ENCODE measurements at regions not wholly inside any gene's neighbourhood (a gene's known extent, or its start where the extent isn't known, plus 50 kb on each side); places are given as distances from the start of the nearest gene placed in this dataset.
A peak's percentile ranks its signal among the peaks of the same experiment; 100 is the strongest.

GRCh38 chr7:25520516-25520915 is 292.2 kb upstream of the NPVF start:
- DNase-seq: no peak

- no peak for DNase-seq
These were observed 292.9 kb upstream of the NPVF start for GRCh38 chr7:25521236-25521635.

- DNase-seq: peak in 3 of 6 experiments; percentile 4 to 41 (median 26)
These were observed 294.4 kb upstream of the NPVF start for GRCh38 chr7:25522727-25523126.

- no peak for DNase-seq
These were observed 299.4 kb upstream of the NPVF start for GRCh38 chr7:25527665-25528170.

GRCh38 chr7:25529320-25529719 is 301.0 kb upstream of the NPVF start:
- DNase-seq: no peak

GRCh38 chr7:25536851-25537250 is 308.6 kb upstream of the NPVF start:
- no peak for DNase-seq

DNA sequence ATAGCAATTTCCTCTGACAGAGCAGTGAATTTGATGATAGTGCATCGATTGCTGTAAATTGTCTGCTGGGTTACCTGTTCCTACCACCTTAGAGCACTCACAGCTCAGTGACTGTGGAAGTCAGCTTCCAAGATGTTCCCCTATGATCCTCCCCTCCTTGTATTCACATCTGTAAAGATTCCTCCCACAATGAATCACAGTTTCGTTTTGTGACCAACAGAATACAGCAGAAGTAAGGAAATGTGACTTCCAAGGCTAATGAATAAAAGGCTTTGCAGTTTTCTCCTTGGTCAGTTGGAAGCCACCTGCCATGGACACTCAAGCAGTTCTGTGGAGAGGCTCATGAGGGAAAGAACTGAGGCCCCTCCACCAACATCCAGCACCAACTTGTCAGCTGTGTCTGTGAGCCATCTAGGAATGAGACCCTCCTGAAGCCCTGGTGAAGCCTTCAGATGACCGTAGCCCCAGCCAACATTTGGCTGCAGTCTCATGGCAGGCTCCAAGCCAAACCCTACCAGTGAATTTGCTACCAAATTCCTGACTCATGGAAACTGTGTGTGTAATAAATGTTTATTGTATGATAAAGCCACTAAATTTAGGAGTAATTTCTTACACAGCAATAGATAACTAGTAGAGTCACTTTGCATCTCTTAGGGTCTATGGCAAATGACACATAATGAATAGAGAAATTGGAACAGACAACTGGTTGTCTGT is 309.5 kb upstream of the NPVF start:
- no peak for DNase-seq

- DNase-seq: no peak
These were observed 313.0 kb upstream of the NPVF start for GRCh38 chr7:25541094-25541821.

GRCh38 chr7:25541877-25542276 is 313.6 kb upstream of the NPVF start:
- no peak for DNase-seq

DNA sequence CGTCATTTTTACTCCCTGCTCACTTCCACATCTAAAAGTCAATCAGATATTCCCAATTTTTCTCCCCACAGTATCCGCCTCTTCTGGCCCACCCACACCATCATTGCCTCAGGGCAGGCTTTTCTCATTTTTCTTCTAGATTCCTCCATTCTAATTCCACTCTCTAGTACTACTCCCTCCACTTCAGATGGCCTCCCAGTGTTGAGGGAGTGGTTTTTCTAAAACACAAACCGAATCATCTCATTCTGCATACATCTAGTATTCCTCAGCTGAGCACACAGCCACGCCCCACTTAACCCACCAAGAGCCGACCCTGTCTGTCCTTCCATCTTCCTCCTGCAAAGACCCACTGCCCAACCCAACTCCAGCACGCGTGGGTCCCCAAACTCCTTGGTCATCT is 314.9 kb upstream of the NPVF start:
- DNase-seq: no peak

GRCh38 chr7:25543798-25544197 is 315.5 kb upstream of the NPVF start:
- no peak for DNase-seq

DNA sequence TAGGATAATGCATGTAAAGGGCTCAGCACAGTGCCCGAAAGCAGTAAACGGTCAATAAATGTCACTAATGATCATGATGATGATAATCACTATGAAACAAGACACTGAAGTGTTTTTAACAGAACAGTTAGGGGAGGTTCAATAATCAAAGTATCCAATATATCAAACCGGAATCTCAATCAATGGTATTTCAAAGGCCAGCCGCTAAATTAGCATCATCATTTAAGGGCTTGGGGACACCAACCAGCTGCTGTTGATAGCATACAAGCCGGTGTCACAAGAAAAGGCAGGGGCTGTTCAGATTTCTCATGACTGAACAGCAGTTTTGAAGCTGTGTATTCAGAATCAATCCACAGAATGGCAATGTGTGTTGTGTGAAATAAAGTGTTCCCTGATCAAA is 316.0 kb upstream of the NPVF start:
- DNase-seq: no peak

- no peak for DNase-seq
These were observed 317.1 kb upstream of the NPVF start for GRCh38 chr7:25545124-25546008.

- no peak for DNase-seq
These were observed 318.0 kb upstream of the NPVF start for GRCh38 chr7:25546306-25546705.

DNA sequence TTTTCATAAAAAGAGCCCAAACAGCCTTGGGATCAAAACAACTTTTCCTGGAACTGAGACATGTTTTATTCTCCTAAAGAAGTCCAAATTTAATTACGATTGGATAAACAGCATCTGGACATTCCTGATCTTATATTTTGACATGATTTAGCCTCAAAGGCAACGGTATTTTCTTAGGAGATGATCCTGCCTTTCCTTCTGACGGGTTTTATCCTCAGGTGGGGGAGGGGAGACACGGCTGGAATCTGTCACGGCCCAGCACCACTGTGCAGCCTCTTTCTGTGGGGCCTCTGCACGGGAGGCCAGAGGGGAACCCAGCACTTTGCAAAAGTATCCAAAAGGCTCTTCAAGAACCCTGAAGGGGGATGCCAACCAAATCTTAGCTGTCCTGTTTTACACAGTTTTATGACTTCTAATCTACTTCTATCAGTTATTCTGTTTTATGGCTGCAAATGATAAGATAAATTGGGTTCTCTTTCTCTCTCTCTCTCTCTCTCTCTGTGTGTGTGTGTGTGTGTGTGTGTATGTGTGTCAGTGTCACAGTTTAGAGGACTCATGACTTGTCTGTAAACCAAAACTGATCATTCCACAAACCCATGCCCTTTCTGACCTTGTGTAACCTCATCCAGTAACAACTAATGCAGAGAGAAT is 321.1 kb upstream of the NPVF start:
- no peak for DNase-seq

DNA sequence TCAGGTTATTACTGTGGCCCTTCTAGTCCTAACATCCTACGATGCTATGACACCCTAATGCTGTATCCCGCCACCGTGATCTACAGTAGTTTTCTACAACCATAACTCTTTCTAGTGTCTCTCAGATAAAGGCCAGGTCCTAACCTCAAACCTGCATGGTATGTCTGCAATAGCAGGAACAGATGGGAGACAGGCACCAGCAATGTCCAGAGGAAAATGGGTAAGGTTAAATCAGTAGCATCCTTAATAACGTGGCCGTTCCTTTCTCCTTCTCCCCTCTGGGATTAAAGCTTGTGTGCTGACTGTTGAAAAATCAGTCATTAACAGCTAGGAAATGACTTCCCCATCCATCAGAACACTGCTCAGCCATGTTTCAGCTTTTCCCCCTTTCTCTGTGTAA is 321.9 kb upstream of the NPVF start:
- DNase-seq: no peak

GRCh38 chr7:25552998-25553397 is 324.7 kb upstream of the NPVF start:
- no peak for DNase-seq

DNA sequence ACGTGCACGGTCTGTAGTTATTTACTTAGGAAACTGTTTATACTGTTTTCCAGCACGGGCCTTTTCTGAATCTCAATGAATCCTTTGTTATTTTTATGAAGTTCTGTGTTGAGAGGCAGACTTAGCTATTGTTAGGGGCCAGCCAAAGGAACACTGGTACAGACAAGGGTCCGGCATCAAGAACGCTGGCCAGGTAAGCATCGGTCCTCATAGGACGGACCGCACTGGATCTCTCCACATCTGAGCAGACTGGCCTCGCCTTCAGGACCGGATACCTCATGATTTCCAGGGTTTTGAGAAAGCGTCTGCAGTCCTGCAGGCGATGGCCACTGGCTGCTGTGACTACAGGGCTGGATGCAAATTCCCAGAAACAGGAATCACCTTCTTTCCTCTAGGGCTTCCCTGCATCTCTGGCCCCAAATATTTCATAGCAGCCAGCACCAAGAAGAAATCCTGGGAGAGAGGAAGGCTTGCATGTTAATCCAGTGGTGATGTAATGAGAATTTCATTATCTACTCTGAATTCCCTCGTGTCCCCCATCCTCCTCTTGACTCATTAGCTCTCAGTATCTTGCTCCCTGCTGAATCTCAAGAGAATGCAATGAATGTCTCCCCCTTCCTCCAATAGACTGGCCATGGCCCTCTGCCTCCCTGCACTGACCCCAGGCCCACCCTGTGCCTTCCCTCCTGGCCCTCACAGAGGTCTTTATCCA is 325.4 kb upstream of the NPVF start:
- DNase-seq: no peak

DNA sequence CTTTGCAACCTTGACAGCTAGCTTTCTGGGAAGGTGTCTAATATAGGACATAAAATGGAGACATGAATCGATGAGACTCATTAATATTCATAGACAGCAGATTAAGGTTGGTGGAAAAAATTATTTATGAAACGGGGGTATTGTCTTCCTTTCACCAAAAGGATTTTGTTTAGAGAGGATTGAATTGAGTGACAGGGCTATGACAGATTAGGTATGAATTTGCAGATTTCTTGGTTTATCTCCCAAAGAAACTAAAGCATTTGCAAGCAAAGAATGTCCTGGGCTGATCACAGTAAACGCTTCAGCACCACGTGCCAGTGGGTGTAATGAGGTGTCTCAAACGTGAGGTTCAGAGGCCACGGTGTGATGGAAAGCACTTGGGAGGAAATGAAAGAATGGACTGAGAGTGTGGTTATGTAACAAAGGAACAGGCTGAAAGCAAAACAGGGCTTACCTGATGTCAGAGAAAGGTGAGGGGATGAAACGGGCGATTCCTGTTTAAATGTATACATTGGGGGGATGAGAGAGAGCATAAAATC is 329.2 kb upstream of the NPVF start:
- peak in 3 of 6 experiments; percentile 10 to 15 (median 10) for DNase-seq

- DNase-seq: no peak
These were observed 329.6 kb upstream of the NPVF start for GRCh38 chr7:25557930-25558329.

GRCh38 chr7:25558605-25559004 is 330.3 kb upstream of the NPVF start:
- DNase-seq: no peak

Data from stimulated activated naive CD4-positive, alpha-beta T cell (primary cell).